H1 (cell line): ENCODE measurements at regions not wholly inside any gene's neighbourhood (a gene's known extent, or its start where the extent isn't known, plus 50 kb on each side); places are given as distances from the start of the nearest gene placed in this dataset.

Experiments used
- RXRA ChIP-seq: IDR thresholded peaks from 2 replicates; pipeline ENCODE4 v1.6.1; 2011; ENCODE audit warnings: low read depth, mild to moderate bottlenecking, low read length, moderate library complexity; ENCODE audit not compliant: insufficient read depth
- TAF1 ChIP-seq: IDR thresholded peaks from 2 replicates; pipeline ENCODE4 v1.6.1; 2011; ENCODE audit warnings: mild to moderate bottlenecking, low read depth, low read length
- YY1 ChIP-seq: IDR thresholded peaks from 2 replicates; pipeline ENCODE4 v1.6.1; 2011; ENCODE audit warnings: low read depth, mild to moderate bottlenecking, low read length
- TF ChIP-seq, protein P1 (sequence below): fragments of 300-600 bp; sonication (generic); IDR thresholded peaks from 2 replicates; pipeline ENCODE4 v1.7.1; 2012; ENCODE audit warnings: low read length, moderate library complexity, mild to moderate bottlenecking, inconsistent platforms; ENCODE audit not compliant: insufficient replicate concordance

DNA sequence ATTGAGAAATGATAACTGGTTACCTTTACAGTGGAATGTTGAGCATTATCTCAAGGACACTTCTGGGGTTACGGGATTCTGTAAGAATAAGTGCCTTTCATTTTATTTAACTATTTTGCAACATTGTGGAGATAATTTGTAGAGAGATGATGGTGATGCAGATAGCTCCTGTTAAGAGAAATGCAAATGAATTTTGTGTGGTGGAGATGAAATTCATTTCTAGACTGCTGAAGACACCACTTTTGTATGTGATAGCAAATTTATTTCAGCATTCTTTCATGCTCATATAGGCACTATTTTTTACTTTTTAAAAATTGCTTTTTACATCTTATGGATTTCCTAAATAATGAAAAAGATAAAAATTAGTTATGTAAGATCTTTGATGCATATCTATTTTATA, 463.3 kb upstream of the CBLB start (continued):
- TF ChIP-seq, protein P1, sequence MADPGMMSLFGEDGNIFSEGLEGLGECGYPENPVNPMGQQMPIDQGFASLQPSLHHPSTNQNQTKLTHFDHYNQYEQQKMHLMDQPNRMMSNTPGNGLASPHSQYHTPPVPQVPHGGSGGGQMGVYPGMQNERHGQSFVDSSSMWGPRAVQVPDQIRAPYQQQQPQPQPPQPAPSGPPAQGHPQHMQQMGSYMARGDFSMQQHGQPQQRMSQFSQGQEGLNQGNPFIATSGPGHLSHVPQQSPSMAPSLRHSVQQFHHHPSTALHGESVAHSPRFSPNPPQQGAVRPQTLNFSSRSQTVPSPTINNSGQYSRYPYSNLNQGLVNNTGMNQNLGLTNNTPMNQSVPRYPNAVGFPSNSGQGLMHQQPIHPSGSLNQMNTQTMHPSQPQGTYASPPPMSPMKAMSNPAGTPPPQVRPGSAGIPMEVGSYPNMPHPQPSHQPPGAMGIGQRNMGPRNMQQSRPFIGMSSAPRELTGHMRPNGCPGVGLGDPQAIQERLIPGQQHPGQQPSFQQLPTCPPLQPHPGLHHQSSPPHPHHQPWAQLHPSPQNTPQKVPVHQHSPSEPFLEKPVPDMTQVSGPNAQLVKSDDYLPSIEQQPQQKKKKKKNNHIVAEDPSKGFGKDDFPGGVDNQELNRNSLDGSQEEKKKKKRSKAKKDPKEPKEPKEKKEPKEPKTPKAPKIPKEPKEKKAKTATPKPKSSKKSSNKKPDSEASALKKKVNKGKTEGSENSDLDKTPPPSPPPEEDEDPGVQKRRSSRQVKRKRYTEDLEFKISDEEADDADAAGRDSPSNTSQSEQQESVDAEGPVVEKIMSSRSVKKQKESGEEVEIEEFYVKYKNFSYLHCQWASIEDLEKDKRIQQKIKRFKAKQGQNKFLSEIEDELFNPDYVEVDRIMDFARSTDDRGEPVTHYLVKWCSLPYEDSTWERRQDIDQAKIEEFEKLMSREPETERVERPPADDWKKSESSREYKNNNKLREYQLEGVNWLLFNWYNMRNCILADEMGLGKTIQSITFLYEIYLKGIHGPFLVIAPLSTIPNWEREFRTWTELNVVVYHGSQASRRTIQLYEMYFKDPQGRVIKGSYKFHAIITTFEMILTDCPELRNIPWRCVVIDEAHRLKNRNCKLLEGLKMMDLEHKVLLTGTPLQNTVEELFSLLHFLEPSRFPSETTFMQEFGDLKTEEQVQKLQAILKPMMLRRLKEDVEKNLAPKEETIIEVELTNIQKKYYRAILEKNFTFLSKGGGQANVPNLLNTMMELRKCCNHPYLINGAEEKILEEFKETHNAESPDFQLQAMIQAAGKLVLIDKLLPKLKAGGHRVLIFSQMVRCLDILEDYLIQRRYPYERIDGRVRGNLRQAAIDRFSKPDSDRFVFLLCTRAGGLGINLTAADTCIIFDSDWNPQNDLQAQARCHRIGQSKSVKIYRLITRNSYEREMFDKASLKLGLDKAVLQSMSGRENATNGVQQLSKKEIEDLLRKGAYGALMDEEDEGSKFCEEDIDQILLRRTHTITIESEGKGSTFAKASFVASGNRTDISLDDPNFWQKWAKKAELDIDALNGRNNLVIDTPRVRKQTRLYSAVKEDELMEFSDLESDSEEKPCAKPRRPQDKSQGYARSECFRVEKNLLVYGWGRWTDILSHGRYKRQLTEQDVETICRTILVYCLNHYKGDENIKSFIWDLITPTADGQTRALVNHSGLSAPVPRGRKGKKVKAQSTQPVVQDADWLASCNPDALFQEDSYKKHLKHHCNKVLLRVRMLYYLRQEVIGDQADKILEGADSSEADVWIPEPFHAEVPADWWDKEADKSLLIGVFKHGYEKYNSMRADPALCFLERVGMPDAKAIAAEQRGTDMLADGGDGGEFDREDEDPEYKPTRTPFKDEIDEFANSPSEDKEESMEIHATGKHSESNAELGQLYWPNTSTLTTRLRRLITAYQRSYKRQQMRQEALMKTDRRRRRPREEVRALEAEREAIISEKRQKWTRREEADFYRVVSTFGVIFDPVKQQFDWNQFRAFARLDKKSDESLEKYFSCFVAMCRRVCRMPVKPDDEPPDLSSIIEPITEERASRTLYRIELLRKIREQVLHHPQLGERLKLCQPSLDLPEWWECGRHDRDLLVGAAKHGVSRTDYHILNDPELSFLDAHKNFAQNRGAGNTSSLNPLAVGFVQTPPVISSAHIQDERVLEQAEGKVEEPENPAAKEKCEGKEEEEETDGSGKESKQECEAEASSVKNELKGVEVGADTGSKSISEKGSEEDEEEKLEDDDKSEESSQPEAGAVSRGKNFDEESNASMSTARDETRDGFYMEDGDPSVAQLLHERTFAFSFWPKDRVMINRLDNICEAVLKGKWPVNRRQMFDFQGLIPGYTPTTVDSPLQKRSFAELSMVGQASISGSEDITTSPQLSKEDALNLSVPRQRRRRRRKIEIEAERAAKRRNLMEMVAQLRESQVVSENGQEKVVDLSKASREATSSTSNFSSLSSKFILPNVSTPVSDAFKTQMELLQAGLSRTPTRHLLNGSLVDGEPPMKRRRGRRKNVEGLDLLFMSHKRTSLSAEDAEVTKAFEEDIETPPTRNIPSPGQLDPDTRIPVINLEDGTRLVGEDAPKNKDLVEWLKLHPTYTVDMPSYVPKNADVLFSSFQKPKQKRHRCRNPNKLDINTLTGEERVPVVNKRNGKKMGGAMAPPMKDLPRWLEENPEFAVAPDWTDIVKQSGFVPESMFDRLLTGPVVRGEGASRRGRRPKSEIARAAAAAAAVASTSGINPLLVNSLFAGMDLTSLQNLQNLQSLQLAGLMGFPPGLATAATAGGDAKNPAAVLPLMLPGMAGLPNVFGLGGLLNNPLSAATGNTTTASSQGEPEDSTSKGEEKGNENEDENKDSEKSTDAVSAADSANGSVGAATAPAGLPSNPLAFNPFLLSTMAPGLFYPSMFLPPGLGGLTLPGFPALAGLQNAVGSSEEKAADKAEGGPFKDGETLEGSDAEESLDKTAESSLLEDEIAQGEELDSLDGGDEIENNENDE, result no peak
- TF ChIP-seq RXRA (no peak), YY1 (no peak), TAF1 (no peak)
